HepG2 (cell line): ENCODE measurements at regions not wholly inside any gene's neighbourhood (a gene's known extent, or its start where the extent isn't known, plus 50 kb on each side); places are given as distances from the start of the nearest gene placed in this dataset.

Experiments
- AHDC1 ChIP-seq: sonication (generic); formaldehyde crosslinking; IDR thresholded peaks from 2 replicates; pipeline ENCODE4 v1.5.1; 2020; ENCODE audit warnings: mild to moderate bottlenecking, missing genetic modification reagents, borderline replicate concordance
- BCL3 ChIP-seq: sonication (generic); formaldehyde crosslinking; IDR thresholded peaks from 2 replicates; pipeline ENCODE4 v1.5.1; 2020; ENCODE audit warnings: mild to moderate bottlenecking, missing genetic modification reagents, moderate library complexity
- ERF ChIP-seq: IDR thresholded peaks from 2 replicates; pipeline ENCODE4 v1.6.1; 2018; ENCODE audit warnings: missing biosample characterization, missing genetic modification reagents
- FIP1L1 ChIP-seq: fragments of 200-400 bp; formaldehyde crosslinking; IDR thresholded peaks from 2 replicates; pipeline ENCODE4 v1.6.1; 2018; ENCODE audit warnings: low read depth, mild to moderate bottlenecking, low read length, moderate library complexity, borderline replicate concordance; ENCODE audit not compliant: insufficient read depth
- HOMEZ ChIP-seq: IDR thresholded peaks from 2 replicates; pipeline ENCODE4 v1.6.1; 2016; ENCODE audit warnings: low read depth
- NR1H2 ChIP-seq: sonication (generic); formaldehyde crosslinking; IDR thresholded peaks from 2 replicates; pipeline ENCODE4 v1.8.1; 2022; ENCODE audit warnings: low read depth, missing genetic modification reagents, borderline replicate concordance
- SMAD3 ChIP-seq: sonication (generic); formaldehyde crosslinking; IDR thresholded peaks from 2 replicates; pipeline ENCODE4 v1.4.0; 2020; ENCODE audit warnings: missing genetic modification reagents
- SRSF9 ChIP-seq: fragments of 200-400 bp; formaldehyde crosslinking; IDR thresholded peaks from 2 replicates; pipeline ENCODE4 v1.6.1; 2018; ENCODE audit warnings: borderline replicate concordance, mild to moderate bottlenecking, low read depth, low read length; ENCODE audit not compliant: insufficient read depth, poor library complexity, severe bottlenecking
- SUZ12 ChIP-seq: fragments of 150-350 bp; IDR thresholded peaks from 2 replicates; pipeline ENCODE4 v1.6.1; 2014; ENCODE audit warnings: low read depth, low read length
- TP53 ChIP-seq: sonication (generic); formaldehyde crosslinking; conservative IDR thresholded peaks from 2 replicates; pipeline ENCODE4 v1.4.0; 2020; ENCODE audit warnings: missing genetic modification reagents
- TRIM22 ChIP-seq: fragments of 450-650 bp; IDR thresholded peaks from 2 replicates; pipeline ENCODE4 v1.6.1; 2017
- ZMYM2 ChIP-seq: sonication (generic); formaldehyde crosslinking; IDR thresholded peaks from 2 replicates; pipeline ENCODE4 v1.8.0; 2022; ENCODE audit warnings: mild to moderate bottlenecking, missing genetic modification reagents
- ZNF326 ChIP-seq: sonication (generic); formaldehyde crosslinking; IDR thresholded peaks from 2 replicates; pipeline ENCODE4 v1.4.0; 2020; ENCODE audit warnings: missing genetic modification reagents, borderline replicate concordance
- ZNF441 ChIP-seq: sonication (generic); formaldehyde crosslinking; IDR thresholded peaks from 2 replicates; pipeline ENCODE4 v1.7.0; 2021; ENCODE audit warnings: missing genetic modification reagents, borderline replicate concordance
- ZNF484 ChIP-seq: sonication (generic); formaldehyde crosslinking; IDR thresholded peaks from 2 replicates; pipeline ENCODE4 v1.5.1; 2020; ENCODE audit warnings: mild to moderate bottlenecking, low read depth, missing genetic modification reagents, borderline replicate concordance
- ZNF512B ChIP-seq: sonication (generic); formaldehyde crosslinking; IDR thresholded peaks from 2 replicates; pipeline ENCODE4 v1.5.1; 2020; ENCODE audit warnings: missing genetic modification reagents, mild to moderate bottlenecking, borderline replicate concordance

- TF ChIP-seq ZNF326 (no peak), HOMEZ (0 out of 2 replicates have a peak, but pooled peaks have one; percentile 9), ZNF441 (CRISPR knock-in tag) (no peak), ERF (CRISPR knock-in tag) (no peak), FIP1L1 (no peak), AHDC1 (CRISPR knock-in tag) (peak; percentile 8; the same call in 1 of the 2 replicates), SMAD3 (CRISPR knock-in tag) (no peak), TRIM22 (no peak), ZNF512B (CRISPR knock-in tag) (no peak), ZMYM2 (CRISPR knock-in tag) (no peak), ZNF484 (CRISPR knock-in tag) (no peak), SUZ12 (no peak), TP53 (no peak), SRSF9 (no peak), BCL3 (CRISPR knock-in tag) (no peak), NR1H2 (no peak)
These were observed 199.6 kb upstream of the DAB2 start (continued) for GRCh38 chr5:39624268-39624886.
